ENCODE measurements at regions not wholly inside any gene's neighbourhood (a gene's known extent, or its start where the extent isn't known, plus 50 kb on each side); places are given as distances from the start of the nearest gene placed in this dataset.

- no TSS peak for BruUV-seq (replicated peaks)
- no peak for FAIRE-seq
- H3K9ac ChIP-seq (ENCODE audit: insufficient read depth, low read depth, low read length), result no peak overlapping the region
- H3K4me1 ChIP-seq (ENCODE audit: insufficient read depth, low read length), result no peaks in the 10 kb centered on the region
- TF ChIP-seq ETV5 (CRISPR knock-in tag; IDR thresholded peaks at IDR 0.05; ENCODE audit: borderline replicate concordance), result no peak
- no peak overlapping the region for H3K4me3 ChIP-seq (replicated peaks in 1 of 3; ENCODE audit: insufficient read depth in 1 of 3, low read depth in 2 of 3, low read length in 3 of 3)
- H3K4me2 ChIP-seq (ENCODE audit: low read depth, low read length), result no peak overlapping the region
- intact Hi-C loops (cut with micrococcal nuclease; ENCODE audit: unreplicated experiment) (no loop called here), in situ Hi-C loops (cut with HindIII; ENCODE audit: extremely low pct_ligation_motif_present, low pct_unique_long_range_greater_than_20kb) (no loop called here)
- H3K9me3 ChIP-seq (ENCODE audit: low read length), result peaks cover 91% of the 10 kb centered on the region
- H3K27me3 ChIP-seq (ENCODE audit: control insufficient read depth in 1 of 2, insufficient read depth in 2 of 2, low read length in 2 of 2), result no peaks in the 10 kb centered on the region
- no peaks in the 10 kb centered on the region for H4K20me1 ChIP-seq (ENCODE audit: insufficient read depth, low read length)
- no peak for DNase-seq (ENCODE audit: low spot score)
- no peaks in the 10 kb centered on the region for H3K79me2 ChIP-seq (ENCODE audit: insufficient read depth, low read length)
- no peak for ATAC-seq
- no peaks in the 10 kb centered on the region for H3K36me3 ChIP-seq (replicated peaks in 1 of 2; ENCODE audit: control insufficient read depth in 1 of 2, insufficient read depth in 2 of 2, low read length in 2 of 2)
- no peak overlapping the region for H3K27ac ChIP-seq (ENCODE audit: extremely low read length, insufficient read depth, low read length)
- H2AFZ ChIP-seq (ENCODE audit: low read length), result no peak overlapping the region
- POLR2A ChIA-PET, result no interaction called here
- CTCF ChIA-PET (ENCODE audit: low intra/inter-chr PET ratio, low total read pairs), result no interaction called here
Measured at GRCh38 chr16:61471737-61472136, 564.5 kb downstream of the CDH8 start.

DNA sequence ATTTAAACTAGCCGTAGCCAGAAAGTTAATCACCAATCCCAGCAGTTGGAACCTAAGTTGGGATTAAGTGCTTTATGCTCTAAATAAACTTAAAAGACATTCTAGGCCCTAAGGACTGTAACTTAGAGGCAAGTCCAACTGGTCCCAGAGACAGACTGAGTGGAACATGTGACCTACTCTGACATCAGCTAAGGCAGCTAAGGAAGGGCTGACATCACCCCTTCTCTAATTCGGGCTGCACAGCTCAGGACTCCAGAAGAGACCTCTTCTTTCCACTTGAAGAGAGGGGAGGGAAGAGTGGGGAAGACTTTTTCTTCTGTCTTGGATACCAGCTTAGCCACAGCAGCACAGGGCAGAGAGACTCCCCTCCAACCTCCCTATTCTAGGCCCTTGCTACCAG lies 565.2 kb downstream of the CDH8 start:
- Histone ChIP-seq H4K20me1 (ENCODE audit: insufficient read depth, low read length) (no peaks in the 10 kb centered on the region), H2AFZ (ENCODE audit: low read length) (no peak overlapping the region), H3K4me1 (ENCODE audit: insufficient read depth, low read length) (no peaks in the 10 kb centered on the region), H3K36me3 (replicated peaks in 1 of 2; ENCODE audit: control insufficient read depth in 1 of 2, insufficient read depth in 2 of 2, low read length in 2 of 2) (no peaks in the 10 kb centered on the region), H3K9ac (ENCODE audit: insufficient read depth, low read depth, low read length) (no peak overlapping the region), H3K27ac (ENCODE audit: extremely low read length, insufficient read depth, low read length) (no peak overlapping the region), H3K79me2 (ENCODE audit: insufficient read depth, low read length) (no peaks in the 10 kb centered on the region), H3K9me3 (ENCODE audit: low read length) (peaks cover 96% of the 10 kb centered on the region), H3K27me3 (ENCODE audit: control insufficient read depth in 1 of 2, insufficient read depth in 2 of 2, low read length in 2 of 2) (no peaks in the 10 kb centered on the region), H3K4me2 (ENCODE audit: low read depth, low read length) (no peak overlapping the region), H3K4me3 (replicated peaks in 1 of 3; ENCODE audit: insufficient read depth in 1 of 3, low read depth in 2 of 3, low read length in 3 of 3) (no peak overlapping the region)
- in situ Hi-C loops (cut with HindIII; ENCODE audit: extremely low pct_ligation_motif_present, low pct_unique_long_range_greater_than_20kb), result no loop called here
- FAIRE-seq (no peak), DNase-seq (ENCODE audit: low spot score) (no peak), ATAC-seq (no peak)
- ChIA-PET CTCF (ENCODE audit: low intra/inter-chr PET ratio, low total read pairs) (no interaction called here), POLR2A (no interaction called here)
- intact Hi-C loops (cut with micrococcal nuclease; ENCODE audit: unreplicated experiment), result no loop called here
- no TSS peak for BruUV-seq (replicated peaks)
- 0% methylated on average over 2 of the region's 2 CpGs for WGBS (ENCODE audit: low lambda C conversion rate)
- TF ChIP-seq HDAC6 (IDR thresholded peaks at IDR 0.05; ENCODE audit: low read depth, low read length) (no peak), ZNF432 (CRISPR knock-in tag; IDR thresholded peaks at IDR 0.05; ENCODE audit: borderline replicate concordance) (no peak), ZNF672 (CRISPR knock-in tag; IDR thresholded peaks at IDR 0.05) (no peak), ZNF770 (CRISPR knock-in tag; IDR thresholded peaks at IDR 0.05) (no peak), TP53 (CRISPR knock-in tag; conservative IDR thresholded peaks at IDR 0.05) (no peak), TRIM22 (IDR thresholded peaks at IDR 0.05) (no peak), ZNF160 (CRISPR knock-in tag; IDR thresholded peaks at IDR 0.05) (no peak), ZBTB38 (CRISPR knock-in tag; IDR thresholded peaks at IDR 0.05) (no peak), CAMTA2 (CRISPR knock-in tag; IDR thresholded peaks at IDR 0.05; ENCODE audit: borderline replicate concordance) (no peak), SRSF4 (IDR thresholded peaks at IDR 0.05; ENCODE audit: low read depth, low read length, poor library complexity, severe bottlenecking) (no peak)
- TF ChIP-seq, protein P1, sequence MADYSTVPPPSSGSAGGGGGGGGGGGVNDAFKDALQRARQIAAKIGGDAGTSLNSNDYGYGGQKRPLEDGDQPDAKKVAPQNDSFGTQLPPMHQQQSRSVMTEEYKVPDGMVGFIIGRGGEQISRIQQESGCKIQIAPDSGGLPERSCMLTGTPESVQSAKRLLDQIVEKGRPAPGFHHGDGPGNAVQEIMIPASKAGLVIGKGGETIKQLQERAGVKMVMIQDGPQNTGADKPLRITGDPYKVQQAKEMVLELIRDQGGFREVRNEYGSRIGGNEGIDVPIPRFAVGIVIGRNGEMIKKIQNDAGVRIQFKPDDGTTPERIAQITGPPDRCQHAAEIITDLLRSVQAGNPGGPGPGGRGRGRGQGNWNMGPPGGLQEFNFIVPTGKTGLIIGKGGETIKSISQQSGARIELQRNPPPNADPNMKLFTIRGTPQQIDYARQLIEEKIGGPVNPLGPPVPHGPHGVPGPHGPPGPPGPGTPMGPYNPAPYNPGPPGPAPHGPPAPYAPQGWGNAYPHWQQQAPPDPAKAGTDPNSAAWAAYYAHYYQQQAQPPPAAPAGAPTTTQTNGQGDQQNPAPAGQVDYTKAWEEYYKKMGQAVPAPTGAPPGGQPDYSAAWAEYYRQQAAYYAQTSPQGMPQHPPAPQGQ (CRISPR knock-in tag; IDR thresholded peaks at IDR 0.05; ENCODE audit: borderline replicate concordance), result no peak

Measured in HepG2 (cell line).